ENCODE measurements at regions not wholly inside any gene's neighbourhood (a gene's known extent, or its start where the extent isn't known, plus 50 kb on each side); places are given as distances from the start of the nearest gene placed in this dataset.
"Not testable (repeated sequence)": the region's sequence is repeated elsewhere in the genome, so short reads cannot be mapped to it uniquely, and the experiment has no call there.

DNA sequence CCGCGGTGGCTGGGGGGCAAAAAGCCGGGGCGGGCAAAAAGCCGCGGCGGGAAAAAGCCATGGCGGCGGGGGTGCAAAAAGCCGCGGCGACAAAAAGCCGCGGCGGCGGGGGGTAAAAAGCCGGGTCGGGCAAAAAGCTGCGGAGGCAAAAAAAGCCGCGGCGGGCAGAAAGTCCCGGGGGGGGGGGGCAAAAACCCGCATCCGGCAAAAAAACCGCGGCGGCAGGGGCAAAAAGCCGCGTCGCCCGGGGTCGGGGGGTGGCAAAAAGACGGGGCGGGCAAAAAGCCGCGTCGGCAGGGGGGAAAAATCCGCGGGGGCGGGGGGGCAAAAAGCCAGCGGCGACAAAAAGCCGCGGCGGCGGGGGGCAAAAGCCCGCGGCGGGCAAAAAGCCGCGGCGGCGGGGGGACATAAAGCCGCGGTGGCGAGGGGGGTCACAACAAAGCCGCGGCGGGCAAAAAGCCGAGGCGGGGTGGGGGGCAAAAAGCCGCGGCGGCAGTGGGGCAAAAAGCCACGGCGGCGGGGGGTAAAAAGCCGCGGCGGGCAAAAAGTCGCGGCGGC lies 1634.4 kb downstream of the RPIA start:
- H3K4me2 ChIP-seq (ENCODE audit: low read length), result not testable (repeated sequence)

DNA sequence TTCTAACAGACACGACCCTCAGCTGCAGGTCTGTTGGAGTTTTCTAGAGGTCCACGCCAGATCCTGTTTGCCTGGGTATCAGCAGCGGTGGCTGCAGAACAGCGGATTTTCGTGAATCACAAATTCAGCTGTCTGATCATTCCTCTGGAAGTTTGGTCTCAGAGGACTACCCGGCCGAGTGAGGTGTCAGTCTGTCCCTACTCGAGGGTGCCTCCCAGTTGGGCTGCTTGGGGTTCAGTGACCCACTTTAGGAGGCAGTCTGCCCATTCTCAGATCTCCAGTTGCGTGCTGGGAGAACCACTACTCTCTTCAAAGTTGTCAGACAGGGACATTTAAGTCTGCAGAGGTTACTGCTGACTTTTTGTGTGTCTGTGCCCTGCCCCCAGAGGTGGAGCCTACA lies 1664.1 kb downstream of the RPIA start:
- H3F3A ChIP-seq (ENCODE audit: insufficient read depth, low read length, poor library complexity, severe bottlenecking); H3K9ac ChIP-seq (ENCODE audit: low read length); H4K20me1 ChIP-seq (ENCODE audit: insufficient read depth); H3K9me2 ChIP-seq (ENCODE audit: insufficient read depth, low read length); H3K4me2 ChIP-seq (ENCODE audit: low read length); H2AFZ ChIP-seq (ENCODE audit: low read depth, low read length); H3K27me3 ChIP-seq (ENCODE audit: insufficient read depth, low read depth, low read length); H3K36me3 ChIP-seq (ENCODE audit: insufficient read depth, low read length); H3K27ac ChIP-seq (ENCODE audit: low read length); H3K9me3 ChIP-seq (ENCODE audit: low read length); H3K4me3 ChIP-seq (ENCODE audit: low read length); H3K79me2 ChIP-seq (replicated peaks; ENCODE audit: insufficient read depth, low read length): not testable (repeated sequence)

More for the DNA sequence above, 1634.4 kb downstream of the RPIA start:
- not testable (repeated sequence) for H4K20me1 ChIP-seq (ENCODE audit: insufficient read depth); H3K9me2 ChIP-seq (ENCODE audit: insufficient read depth, low read length); H3K9ac ChIP-seq (ENCODE audit: low read length); H3K4me3 ChIP-seq (ENCODE audit: low read length); H3F3A ChIP-seq (ENCODE audit: insufficient read depth, low read length, poor library complexity, severe bottlenecking); H3K9me3 ChIP-seq (ENCODE audit: low read length); H3K27ac ChIP-seq (ENCODE audit: low read length); H3K36me3 ChIP-seq (ENCODE audit: insufficient read depth, low read length); H3K27me3 ChIP-seq (ENCODE audit: insufficient read depth, low read depth, low read length); H2AFZ ChIP-seq (ENCODE audit: low read depth, low read length); H3K79me2 ChIP-seq (replicated peaks; ENCODE audit: insufficient read depth, low read length)

DNA sequence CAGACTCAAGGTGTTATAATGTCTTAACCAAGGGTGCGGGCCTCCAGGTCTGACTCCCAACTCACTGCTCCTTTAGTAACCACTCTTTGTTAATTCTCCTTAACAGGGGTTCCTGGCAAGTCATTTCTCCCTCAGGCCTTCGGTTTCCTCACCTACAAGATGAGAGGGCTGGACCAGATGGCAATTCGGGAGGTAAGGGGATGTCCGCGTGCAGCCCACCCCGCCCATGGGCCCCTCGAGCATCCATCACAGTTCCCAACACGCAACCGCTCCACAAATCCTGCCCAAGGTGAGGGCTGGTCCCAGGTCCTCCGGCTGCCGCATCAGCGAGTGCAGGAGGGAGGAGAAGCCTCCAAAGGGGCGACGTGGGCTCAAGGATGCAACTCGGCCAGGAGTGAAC lies 1667.9 kb downstream of the RPIA start:
- H3F3A ChIP-seq (ENCODE audit: insufficient read depth, low read length, poor library complexity, severe bottlenecking); H3K9ac ChIP-seq (ENCODE audit: low read length); H3K9me2 ChIP-seq (ENCODE audit: insufficient read depth, low read length); H3K4me3 ChIP-seq (ENCODE audit: low read length); H2AFZ ChIP-seq (ENCODE audit: low read depth, low read length); H3K27ac ChIP-seq (ENCODE audit: low read length); H3K4me2 ChIP-seq (ENCODE audit: low read length); H3K27me3 ChIP-seq (ENCODE audit: insufficient read depth, low read depth, low read length); H3K9me3 ChIP-seq (ENCODE audit: low read length); H3K36me3 ChIP-seq (ENCODE audit: insufficient read depth, low read length); H4K20me1 ChIP-seq (ENCODE audit: insufficient read depth); H3K79me2 ChIP-seq (replicated peaks; ENCODE audit: insufficient read depth, low read length): not testable (repeated sequence)

DNA sequence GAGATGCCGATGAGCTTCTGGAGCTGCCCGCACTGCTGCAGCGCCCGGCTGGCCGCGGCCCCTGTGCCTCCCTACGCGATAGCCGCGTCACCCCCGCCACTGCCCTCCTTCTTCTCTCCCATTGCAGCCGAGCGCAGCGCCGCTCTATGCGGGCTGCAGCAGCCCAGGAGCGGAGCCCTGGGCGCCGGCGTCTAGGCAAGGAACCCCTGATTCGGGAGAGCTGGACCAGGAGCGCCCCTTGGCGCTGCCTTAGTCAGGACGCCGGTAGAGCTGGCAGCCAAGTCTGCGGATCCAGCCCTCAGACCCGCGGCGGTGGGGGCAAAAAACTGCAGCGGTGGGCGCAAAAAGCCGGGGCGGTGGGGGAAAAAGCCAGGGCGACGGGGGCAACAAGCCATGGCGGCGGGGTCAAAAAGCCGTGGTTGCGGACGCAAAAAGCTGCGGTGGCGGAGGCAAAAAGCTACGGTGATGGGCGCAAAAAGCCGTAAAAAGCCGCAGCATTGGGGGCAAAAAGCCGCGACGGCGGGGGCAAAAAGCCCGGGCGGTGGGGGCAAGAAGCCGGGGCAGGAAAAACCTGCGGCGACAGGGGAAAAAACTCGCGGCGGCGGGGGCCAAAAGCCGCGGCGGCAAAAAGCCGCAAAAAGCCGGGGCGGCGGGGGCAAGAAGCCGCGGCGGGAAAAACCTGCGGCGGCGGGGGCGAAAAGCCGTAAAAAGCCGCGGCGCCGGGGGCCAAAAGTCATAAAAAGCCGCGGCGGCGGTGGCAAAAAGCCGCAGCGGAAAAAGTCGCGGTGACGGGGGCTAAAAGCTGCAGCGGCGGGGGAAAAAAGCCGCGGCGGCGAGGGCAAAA lies 1668.6 kb downstream of the RPIA start:
- not testable (repeated sequence) for H3K9me3 ChIP-seq (ENCODE audit: low read length); H3K27me3 ChIP-seq (ENCODE audit: insufficient read depth, low read depth, low read length); H3K27ac ChIP-seq (ENCODE audit: low read length); H3K4me2 ChIP-seq (ENCODE audit: low read length); H2AFZ ChIP-seq (ENCODE audit: low read depth, low read length); H3K79me2 ChIP-seq (replicated peaks; ENCODE audit: insufficient read depth, low read length); H3K36me3 ChIP-seq (ENCODE audit: insufficient read depth, low read length); H3K9me2 ChIP-seq (ENCODE audit: insufficient read depth, low read length); H3F3A ChIP-seq (ENCODE audit: insufficient read depth, low read length, poor library complexity, severe bottlenecking); H3K9ac ChIP-seq (ENCODE audit: low read length); H3K4me3 ChIP-seq (ENCODE audit: low read length); H4K20me1 ChIP-seq (ENCODE audit: insufficient read depth)

DNA sequence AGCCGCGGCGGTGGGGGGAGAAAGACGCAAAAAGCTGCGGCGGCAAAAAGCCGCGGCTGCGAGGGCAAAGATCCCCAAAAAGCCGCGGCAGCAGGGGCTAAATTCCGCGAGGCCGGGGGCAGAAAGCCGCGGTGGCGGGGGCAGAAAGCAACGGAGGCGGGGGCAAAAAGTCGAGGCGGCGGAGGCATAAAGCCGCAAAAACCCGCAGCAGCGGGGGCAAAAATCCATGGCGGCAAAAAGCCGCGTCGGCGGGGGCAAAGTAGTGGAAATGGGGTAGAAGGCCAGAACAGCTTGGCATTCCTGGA lies 1669.2 kb downstream of the RPIA start:
- H3K27me3 ChIP-seq (ENCODE audit: insufficient read depth, low read depth, low read length); H3K9me3 ChIP-seq (ENCODE audit: low read length); H3F3A ChIP-seq (ENCODE audit: insufficient read depth, low read length, poor library complexity, severe bottlenecking); H3K4me2 ChIP-seq (ENCODE audit: low read length); H4K20me1 ChIP-seq (ENCODE audit: insufficient read depth); H3K79me2 ChIP-seq (replicated peaks; ENCODE audit: insufficient read depth, low read length); H3K36me3 ChIP-seq (ENCODE audit: insufficient read depth, low read length); H3K4me3 ChIP-seq (ENCODE audit: low read length); H3K9ac ChIP-seq (ENCODE audit: low read length); H3K27ac ChIP-seq (ENCODE audit: low read length); H2AFZ ChIP-seq (ENCODE audit: low read depth, low read length); H3K9me2 ChIP-seq (ENCODE audit: insufficient read depth, low read length): not testable (repeated sequence)

Small RNA genes in the stretch of these regions (small RNA-seq; reads per million reads assigned to genes)
- gene AC233263.1 (0 reads per million in 3 experiments), gene AC233263.2 (0 reads per million in 3 experiments), gene IGKV1D-35 (0 reads per million in 3 experiments), gene IGKV2D-19 (0 reads per million in 3 experiments), gene IGKV2D-36 (0 reads per million in 3 experiments), gene IGKV2D-38 (0 reads per million in 3 experiments), gene IGKV3D-25 (0 reads per million in 3 experiments)
